Parathyroid adenoma (tissue), 2 donors: ENCODE measurements at regions not wholly inside any gene's neighbourhood (a gene's known extent, or its start where the extent isn't known, plus 50 kb on each side); places are given as distances from the start of the nearest gene placed in this dataset.

Experiments used
- H2AFZ ChIP-seq: fragments of 300-600 bp; sonication (generic); one replicate; pipeline ENCODE4 v1.7.0; 2017; ENCODE audit warnings: antibody characterized with exemption, mild to moderate bottlenecking
- H3K27ac ChIP-seq: fragments of 300-600 bp; sonication (generic); one replicate; pipeline ENCODE4 v1.7.0; 2017
- H3K27me3 ChIP-seq: fragments of 300-600 bp; sonication (generic); one replicate; pipeline ENCODE4 v1.7.0; 2017; ENCODE audit warnings: low read length; ENCODE audit not compliant: control insufficient read depth, insufficient read depth
- H3K36me3 ChIP-seq: fragments of 300-600 bp; sonication (generic); one replicate; pipeline ENCODE4 v1.7.0; 2017; ENCODE audit warnings: low read length; ENCODE audit not compliant: control insufficient read depth, insufficient read depth
- H3K4me1 ChIP-seq: fragments of 300-600 bp; sonication (generic); one replicate; pipeline ENCODE4 v1.7.0; 2017; ENCODE audit warnings: control low read depth
- H3K4me2 ChIP-seq: fragments of 300-600 bp; sonication (generic); one replicate; pipeline ENCODE4 v1.7.0; 2017; ENCODE audit warnings: low read length
- H3K4me3 ChIP-seq: fragments of 300-600 bp; sonication (generic); one replicate; pipeline ENCODE4 v1.7.0; 2017; ENCODE audit warnings: low read depth, low read length
- H3K79me2 ChIP-seq: fragments of 300-600 bp; sonication (generic); one replicate; pipeline ENCODE4 v1.7.0; 2017; ENCODE audit warnings: control low read depth
- H3K9ac ChIP-seq: fragments of 300-600 bp; sonication (generic); one replicate; pipeline ENCODE4 v1.7.0; 2017; ENCODE audit warnings: mild to moderate bottlenecking
- H3K9me3 ChIP-seq: fragments of 300-600 bp; sonication (generic); one replicate; pipeline ENCODE4 v1.7.0; 2017; ENCODE audit warnings: low read length; ENCODE audit not compliant: control insufficient read depth
- TF ChIP-seq, protein P1 (sequence below): fragments of 300-600 bp; sonication (generic); IDR thresholded peaks from one replicate; pipeline ENCODE4 v1.7.0; 2017; ENCODE audit warnings: antibody characterized with exemption, mild to moderate bottlenecking
- donor health status: primary hyperparathyroidism.

DNA sequence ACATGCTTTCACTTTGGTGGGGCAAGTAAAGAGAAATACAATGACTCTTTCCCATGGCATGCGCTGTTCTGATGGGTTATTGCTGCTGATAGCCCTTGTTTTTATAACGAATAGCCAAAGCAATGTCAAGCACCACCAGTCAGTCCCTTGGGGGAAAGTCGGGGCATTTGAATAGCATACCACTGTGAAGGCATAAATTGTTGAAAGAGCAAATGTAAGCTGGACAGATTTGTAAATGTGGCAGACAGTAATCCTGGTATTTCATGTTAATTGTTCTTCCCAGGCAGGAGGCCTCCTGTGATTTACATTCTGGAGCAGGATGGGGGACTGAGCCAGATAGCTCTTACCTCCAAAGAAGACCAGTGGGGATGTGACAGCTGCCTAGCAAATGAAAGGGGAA, 293.3 kb downstream of the ADRA2A start:
- no peaks in the 10 kb centered on the region for H3K9me3 ChIP-seq
- no peaks in the 10 kb centered on the region for H3K36me3 ChIP-seq
- no peak overlapping the region for H3K4me3 ChIP-seq
- H2AFZ ChIP-seq, result no peak overlapping the region
- H3K27me3 ChIP-seq, result no peaks in the 10 kb centered on the region
- no peak overlapping the region for H3K4me2 ChIP-seq
- H3K4me1 ChIP-seq, result no peaks in the 10 kb centered on the region
- H3K27ac ChIP-seq, result no peak overlapping the region
- TF ChIP-seq, protein P1, sequence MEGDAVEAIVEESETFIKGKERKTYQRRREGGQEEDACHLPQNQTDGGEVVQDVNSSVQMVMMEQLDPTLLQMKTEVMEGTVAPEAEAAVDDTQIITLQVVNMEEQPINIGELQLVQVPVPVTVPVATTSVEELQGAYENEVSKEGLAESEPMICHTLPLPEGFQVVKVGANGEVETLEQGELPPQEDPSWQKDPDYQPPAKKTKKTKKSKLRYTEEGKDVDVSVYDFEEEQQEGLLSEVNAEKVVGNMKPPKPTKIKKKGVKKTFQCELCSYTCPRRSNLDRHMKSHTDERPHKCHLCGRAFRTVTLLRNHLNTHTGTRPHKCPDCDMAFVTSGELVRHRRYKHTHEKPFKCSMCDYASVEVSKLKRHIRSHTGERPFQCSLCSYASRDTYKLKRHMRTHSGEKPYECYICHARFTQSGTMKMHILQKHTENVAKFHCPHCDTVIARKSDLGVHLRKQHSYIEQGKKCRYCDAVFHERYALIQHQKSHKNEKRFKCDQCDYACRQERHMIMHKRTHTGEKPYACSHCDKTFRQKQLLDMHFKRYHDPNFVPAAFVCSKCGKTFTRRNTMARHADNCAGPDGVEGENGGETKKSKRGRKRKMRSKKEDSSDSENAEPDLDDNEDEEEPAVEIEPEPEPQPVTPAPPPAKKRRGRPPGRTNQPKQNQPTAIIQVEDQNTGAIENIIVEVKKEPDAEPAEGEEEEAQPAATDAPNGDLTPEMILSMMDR, result no peak
- no peak overlapping the region for H3K9ac ChIP-seq
- H3K79me2 ChIP-seq, result no peaks in the 10 kb centered on the region

DNA sequence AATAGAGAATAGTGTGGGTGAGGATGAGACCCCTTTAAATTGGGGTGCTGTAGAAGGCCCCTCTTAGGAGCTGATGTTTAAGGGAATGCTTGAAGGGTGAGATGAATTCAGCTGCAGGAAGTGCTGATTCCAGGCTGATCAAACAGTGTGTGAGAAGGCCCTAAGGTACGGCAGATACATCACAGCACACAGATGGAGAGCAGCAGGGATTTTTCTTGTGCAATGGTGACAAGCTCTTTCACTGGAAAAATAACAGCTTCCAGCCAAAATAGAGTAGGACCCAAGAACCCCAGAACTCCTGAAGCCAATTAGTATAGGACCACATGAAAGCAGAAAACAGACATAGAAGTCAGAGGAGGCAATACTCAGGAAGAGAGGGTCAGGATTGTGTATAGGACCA, 296.9 kb downstream of the ADRA2A start:
- no peaks in the 10 kb centered on the region for H3K9me3 ChIP-seq
- no peak overlapping the region for H3K4me3 ChIP-seq
- H3K27me3 ChIP-seq, result no peaks in the 10 kb centered on the region
- no peak overlapping the region for H3K9ac ChIP-seq
- no peaks in the 10 kb centered on the region for H3K4me1 ChIP-seq
- no peak overlapping the region for H3K4me2 ChIP-seq
- no peaks in the 10 kb centered on the region for H3K79me2 ChIP-seq
- TF ChIP-seq, protein P1, result no peak
- H2AFZ ChIP-seq, result no peak overlapping the region
- H3K36me3 ChIP-seq, result no peaks in the 10 kb centered on the region
- H3K27ac ChIP-seq, result no peak overlapping the region

DNA sequence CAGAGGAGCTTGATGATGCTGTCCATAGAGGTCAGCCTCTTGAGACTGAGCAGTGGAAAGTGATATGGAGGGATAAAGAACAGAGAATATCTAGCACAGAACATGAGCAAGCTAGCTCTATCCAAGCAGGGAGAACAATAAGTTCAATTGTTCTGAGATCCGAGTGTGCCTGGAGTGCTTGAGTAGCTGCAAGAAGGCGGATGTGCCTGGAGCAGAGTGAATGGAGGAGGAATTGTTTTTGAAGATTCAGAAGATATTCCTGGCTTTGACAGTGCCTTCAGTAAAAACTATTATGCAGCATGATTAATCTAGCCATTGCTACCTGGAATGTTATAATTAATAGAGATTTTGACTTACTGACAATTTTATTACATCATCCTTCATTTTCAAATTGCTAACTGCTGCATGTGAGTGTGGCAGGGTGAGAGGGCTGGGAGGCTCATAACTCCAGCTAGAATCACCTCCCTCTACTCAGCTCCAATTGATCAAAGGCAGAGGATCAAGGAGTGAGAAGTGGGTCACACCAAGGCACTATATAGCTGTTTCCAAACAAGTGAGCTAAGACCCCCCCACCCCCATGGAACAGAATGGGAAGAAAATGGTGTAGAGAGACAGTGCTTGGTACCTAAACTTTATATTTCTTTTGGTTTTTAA, 302.8 kb downstream of the ADRA2A start:
- no peaks in the 10 kb centered on the region for H3K27me3 ChIP-seq
- H2AFZ ChIP-seq, result no peak overlapping the region
- H3K9me3 ChIP-seq, result no peaks in the 10 kb centered on the region
- H3K36me3 ChIP-seq, result no peaks in the 10 kb centered on the region
- no peak overlapping the region for H3K9ac ChIP-seq
- H3K4me2 ChIP-seq, result no peak overlapping the region
- TF ChIP-seq, protein P1, result no peak
- H3K4me1 ChIP-seq, result no peaks in the 10 kb centered on the region
- no peaks in the 10 kb centered on the region for H3K79me2 ChIP-seq
- H3K27ac ChIP-seq, result no peak overlapping the region
- no peak overlapping the region for H3K4me3 ChIP-seq

DNA sequence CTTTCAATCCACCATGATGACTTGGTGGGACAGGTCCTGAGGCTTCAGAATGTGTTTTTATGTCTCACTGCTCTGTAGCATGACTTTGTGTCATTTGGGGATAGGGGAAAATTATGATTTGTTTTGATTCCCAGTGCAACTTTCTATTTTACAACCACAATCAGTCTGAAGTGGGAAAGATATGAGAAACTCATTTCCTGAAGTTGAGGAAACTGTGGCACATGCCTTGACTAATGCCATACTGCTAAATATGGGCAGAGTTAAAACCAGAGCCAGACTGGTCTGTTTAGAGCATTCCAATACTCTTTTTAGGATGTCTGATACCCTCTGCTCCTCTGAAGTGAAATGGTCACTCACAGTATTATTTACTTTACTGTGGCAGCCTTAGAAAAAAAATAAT, 307.7 kb downstream of the ADRA2A start:
- Histone ChIP-seq H3K79me2 (no peaks in the 10 kb centered on the region), H3K27ac (no peak overlapping the region), H3K36me3 (no peaks in the 10 kb centered on the region), H3K9ac (no peak overlapping the region), H3K9me3 (no peaks in the 10 kb centered on the region), H3K27me3 (no peaks in the 10 kb centered on the region), H3K4me3 (no peak overlapping the region), H2AFZ (no peak overlapping the region), H3K4me1 (no peaks in the 10 kb centered on the region), H3K4me2 (no peak overlapping the region)
- TF ChIP-seq, protein P1, result no peak
